Spleen (tissue), 11 donors: ENCODE measurements at regions not wholly inside any gene's neighbourhood (a gene's known extent, or its start where the extent isn't known, plus 50 kb on each side); places are given as distances from the start of the nearest gene placed in this dataset.

Experiments used
- DNase-seq: peaks from one replicate; pipeline ENCODE4 v3.0.0-alpha.2; 2020
- H3K27ac ChIP-seq, 8 donors: fragments of 200-600 bp; sonication (generic) in 7 of 8; 1 replicate in 4 of 8; 2 replicates in 4 of 8; pipeline versions ENCODE4 v1.5.0 to v1.8.0; 2016 to 2021; ENCODE audit warnings: inconsistent platforms in 4 of 8, mild to moderate bottlenecking in 4 of 8, moderate library complexity in 1 of 8
- H3K27me3 ChIP-seq, 7 donors: fragments of 200-600 bp; sonication (generic) in 6 of 7; replicated peaks in 1 of 7; 1 replicate in 4 of 7; 2 replicates in 3 of 7; pipeline versions ENCODE4 v1.5.0 to v1.8.0; 2016 to 2021; ENCODE audit warnings: inconsistent platforms in 3 of 7, mild to moderate bottlenecking in 1 of 7
- H3K36me3 ChIP-seq, 6 donors: fragments of 200-600 bp; sonication (generic) in 5 of 6; 1 replicate in 4 of 6; 2 replicates in 2 of 6; pipeline versions ENCODE4 v1.5.0 to v1.8.0; 2016 to 2021; ENCODE audit warnings: inconsistent platforms in 2 of 6
- H3K4me1 ChIP-seq, 6 donors: fragments of 200-600 bp; sonication (generic) in 5 of 6; 1 replicate in 3 of 6; 2 replicates in 3 of 6; pipeline versions ENCODE4 v1.5.0 to v1.8.0; 2016 to 2021; ENCODE audit warnings: inconsistent platforms in 3 of 6
- H3K4me3 ChIP-seq, 8 donors: fragments of 200-600 bp; sonication (generic) in 7 of 8; 1 replicate in 4 of 8; 2 replicates in 4 of 8; pipeline versions ENCODE4 v1.5.0 to v1.8.0; 2016 to 2021; ENCODE audit warnings: inconsistent platforms in 4 of 8, mild to moderate bottlenecking in 4 of 8, moderate library complexity in 2 of 8
- H3K9me3 ChIP-seq, 8 donors: fragments of 200-600 bp; sonication (generic) in 7 of 8; 1 replicate in 4 of 8; 2 replicates in 4 of 8; pipeline versions ENCODE4 v1.5.0 to v1.8.0; 2016 to 2021; ENCODE audit warnings: inconsistent platforms in 4 of 8
- CTCF ChIP-seq, 11 experiments: fragments of 200-600 bp in 7 of 11; fragments of 450-650 bp in 4 of 11; sonication (generic) in 4 of 11; IDR thresholded peaks in 8 of 11; conservative IDR thresholded peaks in 3 of 11; 1 replicate in 7 of 11; 2 replicates in 4 of 11; pipeline versions ENCODE4 v1.4.0 to v1.8.0; 2016 to 2021; ENCODE audit warnings: antibody characterized with exemption in 11 of 11, inconsistent platforms in 4 of 11, mild to moderate bottlenecking in 1 of 11
- POLR2A ChIP-seq, 3 donors: fragments of 450-650 bp; IDR thresholded peaks; one replicate each; pipeline ENCODE4 v1.5.1; 2017; ENCODE audit warnings: antibody characterized with exemption in 3 of 3, mild to moderate bottlenecking in 1 of 3
- POLR2AphosphoS5 ChIP-seq, 3 donors: sonication (generic); formaldehyde crosslinking; IDR thresholded peaks; one replicate each; pipeline ENCODE4 v1.5.1; 2017; ENCODE audit warnings: antibody characterized with exemption in 3 of 3
- WGBS, 5 donors: extraction: QIAGEN DNeasy Blood & Tissue Kit in 3 of 5; methylation state at CpG; one replicate each; pipeline versions ENCODE4 v1.1.5 to v1.1.7; 2013 to 2018; 5-methylcytosine and 5-hydroxymethylcytosine counted together
- intact Hi-C: fragments of 100-400 bp; cut with DNase I; formaldehyde crosslinking; loops from one replicate; pipeline ENCODE4 v1.15.0; 2023; ENCODE audit warnings: low total_unique reads
- microRNA-seq, 3 donors: library from miRNA; unstranded; fragments of <30 nt; microRNA quantifications; one replicate each; pipeline versions ENCODE4 to v1.1.0, GENCODE V29; 2019 to 2020
- small RNA-seq, 4 donors: library from RNA; depleted of rRNA; stranded (forward); fragments of <200 nt; gene quantifications; one replicate each; pipeline ENCODE3, GENCODE V24; 2016
- donor health status: healthy with polysubstance abuse.
- donor health status: DM: no; HTN: no; CAD: no; lungs with moderate emphysema.
- donor health status: DM: no; HTN: no; CAD: no.
- donor health status: Bipolar disorder and iron deficiency.
- donor health status: healthy.
- donor health status: DM: no; HTN: no; CAD: no.
- donor health status: DM: yes; HTN: yes; CAD: no.

- no peak for DNase-seq
- no peak overlapping the region for H3K27ac ChIP-seq
- no peak for TF ChIP-seq POLR2A (IDR thresholded peaks at IDR 0.05)
- no peaks in the 10 kb centered on the region for H3K36me3 ChIP-seq
- H3K4me1 ChIP-seq: no peaks in the 10 kb centered on the region
- no peaks in the 10 kb centered on the region for H3K27me3 ChIP-seq
- intact Hi-C loops: no loop called here
- 65 to 82% (median 67%) methylated on average over 4 of the region's 4 CpGs for WGBS, 5 donors
- H3K4me3 ChIP-seq: no peak overlapping the region
- no peaks in the 10 kb centered on the region for H3K9me3 ChIP-seq
Measured at GRCh38 chr16:77133706-77134105, 57.3 kb upstream of the MON1B start.

- no peaks in the 10 kb centered on the region for H3K27me3 ChIP-seq
- TF ChIP-seq POLR2A (IDR thresholded peaks at IDR 0.05): no peak
- TF ChIP-seq CTCF (IDR thresholded peaks at IDR 0.05 in 8 of 11, conservative IDR thresholded peaks at IDR 0.05 in 3 of 11): no peak
- no peak for TF ChIP-seq POLR2AphosphoS5 (IDR thresholded peaks at IDR 0.05)
- no peak overlapping the region for H3K4me3 ChIP-seq
- no peak for DNase-seq
- 85 to 90% (median 86%) methylated on average over 3 of the region's 3 CpGs for WGBS, 5 donors
- H3K4me1 ChIP-seq: no peaks in the 10 kb centered on the region
- H3K27ac ChIP-seq: no peak overlapping the region
- H3K9me3 ChIP-seq: no peaks in the 10 kb centered on the region
- intact Hi-C loops: no loop called here
- H3K36me3 ChIP-seq: no peaks in the 10 kb centered on the region
Measured at GRCh38 chr16:77137045-77137444, 53.9 kb upstream of the MON1B start.

Small RNA genes lying in the stretch of these regions (microRNA-seq; reads per million reads assigned to microRNA genes)
- gene MIR4719: 0 reads per million in 3 donors

Small RNA genes lying in the stretch of these regions (small RNA-seq; reads per million reads assigned to genes)
- gene MIR4719: 0 reads per million in 4 donors
